ENCODE measurements at regions not wholly inside any gene's neighbourhood (a gene's known extent, or its start where the extent isn't known, plus 50 kb on each side); places are given as distances from the start of the nearest gene placed in this dataset.

GRCh38 chr10:42954766-42955492 lies 121.9 kb upstream of the RET start:
- H2AFZ ChIP-seq (ENCODE audit: low read depth, low read length), result no peak overlapping the region
- no peaks in the 10 kb centered on the region for H4K20me1 ChIP-seq (ENCODE audit: insufficient read depth, low read length)
- FAIRE-seq, result no peak
- Mint-ChIP-seq H3K9me3 (ENCODE audit: unreplicated experiment) (no peaks in the 10 kb centered on the region), H3K27ac (ENCODE audit: unreplicated experiment) (no peak overlapping the region), H3K27me3 (ENCODE audit: low read depth, unreplicated experiment) (peaks cover 32% of the 10 kb centered on the region), H3K4me1 (ENCODE audit: low read depth, unreplicated experiment) (peaks cover 1% of the 10 kb centered on the region), H3K36me3 (ENCODE audit: low read depth, unreplicated experiment) (peaks cover 1% of the 10 kb centered on the region), H3K4me3 (ENCODE audit: unreplicated experiment) (no peak overlapping the region)
- no peak for DNase-seq (ENCODE audit: low read depth)
- no peaks in the 10 kb centered on the region for H3K36me3 ChIP-seq (ENCODE audit: insufficient read depth, low read length)
- H3K9me3 ChIP-seq (ENCODE audit: insufficient read depth, low read depth, low read length), result no peaks in the 10 kb centered on the region
- no peaks in the 10 kb centered on the region for H3K27me3 ChIP-seq (ENCODE audit: insufficient read depth, low read length)
- H3K4me1 ChIP-seq (ENCODE audit: insufficient read depth, low read length), result no peaks in the 10 kb centered on the region
- H3K27ac ChIP-seq (ENCODE audit: low read depth, low read length), result no peak overlapping the region
- H3K79me2 ChIP-seq (ENCODE audit: insufficient read depth, low read length), result no peaks in the 10 kb centered on the region
- H3K4me2 ChIP-seq (ENCODE audit: low read length), result no peak overlapping the region
- TF ChIP-seq, protein P1, sequence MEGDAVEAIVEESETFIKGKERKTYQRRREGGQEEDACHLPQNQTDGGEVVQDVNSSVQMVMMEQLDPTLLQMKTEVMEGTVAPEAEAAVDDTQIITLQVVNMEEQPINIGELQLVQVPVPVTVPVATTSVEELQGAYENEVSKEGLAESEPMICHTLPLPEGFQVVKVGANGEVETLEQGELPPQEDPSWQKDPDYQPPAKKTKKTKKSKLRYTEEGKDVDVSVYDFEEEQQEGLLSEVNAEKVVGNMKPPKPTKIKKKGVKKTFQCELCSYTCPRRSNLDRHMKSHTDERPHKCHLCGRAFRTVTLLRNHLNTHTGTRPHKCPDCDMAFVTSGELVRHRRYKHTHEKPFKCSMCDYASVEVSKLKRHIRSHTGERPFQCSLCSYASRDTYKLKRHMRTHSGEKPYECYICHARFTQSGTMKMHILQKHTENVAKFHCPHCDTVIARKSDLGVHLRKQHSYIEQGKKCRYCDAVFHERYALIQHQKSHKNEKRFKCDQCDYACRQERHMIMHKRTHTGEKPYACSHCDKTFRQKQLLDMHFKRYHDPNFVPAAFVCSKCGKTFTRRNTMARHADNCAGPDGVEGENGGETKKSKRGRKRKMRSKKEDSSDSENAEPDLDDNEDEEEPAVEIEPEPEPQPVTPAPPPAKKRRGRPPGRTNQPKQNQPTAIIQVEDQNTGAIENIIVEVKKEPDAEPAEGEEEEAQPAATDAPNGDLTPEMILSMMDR (IDR thresholded peaks at IDR 0.05; ENCODE audit: insufficient read depth, low read depth, low read length), result no peak
- TF ChIP-seq EZH2 (IDR thresholded peaks at IDR 0.05; ENCODE audit: insufficient read depth, low read length), result no peak
- no peak overlapping the region for H3K4me3 ChIP-seq (ENCODE audit: insufficient read depth, low read depth, low read length)
- no peak overlapping the region for H3K9ac ChIP-seq (ENCODE audit: low read length)

GRCh38 chr10:42955493-42955889 lies 121.4 kb upstream of the RET start:
- Mint-ChIP-seq H3K27ac (ENCODE audit: unreplicated experiment) (no peak overlapping the region), H3K27me3 (ENCODE audit: low read depth, unreplicated experiment) (peaks cover 32% of the 10 kb centered on the region), H3K4me1 (ENCODE audit: low read depth, unreplicated experiment) (peaks cover 5% of the 10 kb centered on the region), H3K4me3 (ENCODE audit: unreplicated experiment) (no peak overlapping the region), H3K36me3 (ENCODE audit: low read depth, unreplicated experiment) (peaks cover 1% of the 10 kb centered on the region), H3K9me3 (ENCODE audit: unreplicated experiment) (no peaks in the 10 kb centered on the region)
- Histone ChIP-seq H4K20me1 (ENCODE audit: insufficient read depth, low read length) (no peaks in the 10 kb centered on the region), H3K4me1 (ENCODE audit: insufficient read depth, low read length) (no peaks in the 10 kb centered on the region), H3K79me2 (ENCODE audit: insufficient read depth, low read length) (no peaks in the 10 kb centered on the region), H3K27ac (ENCODE audit: low read depth, low read length) (no peak overlapping the region), H3K4me3 (ENCODE audit: insufficient read depth, low read depth, low read length) (no peak overlapping the region), H3K36me3 (ENCODE audit: insufficient read depth, low read length) (no peaks in the 10 kb centered on the region), H2AFZ (ENCODE audit: low read depth, low read length) (no peak overlapping the region), H3K27me3 (ENCODE audit: insufficient read depth, low read length) (no peaks in the 10 kb centered on the region), H3K9ac (ENCODE audit: low read length) (no peak overlapping the region), H3K9me3 (ENCODE audit: insufficient read depth, low read depth, low read length) (no peaks in the 10 kb centered on the region), H3K4me2 (ENCODE audit: low read length) (no peak overlapping the region)
- no peak for DNase-seq (ENCODE audit: low read depth)
- FAIRE-seq, result no peak
- TF ChIP-seq, protein P1 (IDR thresholded peaks at IDR 0.05; ENCODE audit: insufficient read depth, low read depth, low read length), result no peak
- no peak for TF ChIP-seq EZH2 (IDR thresholded peaks at IDR 0.05; ENCODE audit: insufficient read depth, low read length)

DNA sequence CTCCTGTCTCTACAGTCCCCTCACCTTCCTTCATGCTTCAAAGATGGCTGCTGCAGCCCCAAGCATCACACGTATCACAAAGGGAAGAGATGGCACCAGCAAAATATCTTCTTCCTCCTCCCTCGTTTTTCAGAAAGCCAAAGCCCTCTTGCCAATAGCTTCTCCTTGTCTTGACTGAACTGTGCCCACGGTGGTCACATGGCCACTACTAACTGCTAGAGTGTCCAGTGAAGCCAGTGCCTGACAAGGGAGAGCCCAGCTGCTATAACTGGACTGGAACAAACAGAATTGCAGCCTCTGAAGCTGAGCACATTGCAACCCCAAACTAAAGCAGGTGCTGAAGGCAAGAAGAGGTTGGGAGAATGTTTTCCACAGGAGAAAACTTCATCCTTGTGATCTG lies 120.8 kb upstream of the RET start:
- H3K4me1 Mint-ChIP-seq (ENCODE audit: low read depth, unreplicated experiment), result peaks cover 11% of the 10 kb centered on the region

More for the DNA sequence above, 120.8 kb upstream of the RET start:
- Histone ChIP-seq H4K20me1 (ENCODE audit: insufficient read depth, low read length) (no peaks in the 10 kb centered on the region), H3K9me3 (ENCODE audit: insufficient read depth, low read depth, low read length) (no peaks in the 10 kb centered on the region), H3K4me1 (ENCODE audit: insufficient read depth, low read length) (no peaks in the 10 kb centered on the region), H2AFZ (ENCODE audit: low read depth, low read length) (no peak overlapping the region), H3K27ac (ENCODE audit: low read depth, low read length) (no peak overlapping the region), H3K4me2 (ENCODE audit: low read length) (no peak overlapping the region), H3K4me3 (ENCODE audit: insufficient read depth, low read depth, low read length) (no peak overlapping the region), H3K36me3 (ENCODE audit: insufficient read depth, low read length) (no peaks in the 10 kb centered on the region), H3K79me2 (ENCODE audit: insufficient read depth, low read length) (no peaks in the 10 kb centered on the region), H3K9ac (ENCODE audit: low read length) (no peak overlapping the region), H3K27me3 (ENCODE audit: insufficient read depth, low read length) (no peaks in the 10 kb centered on the region)
- peaks cover 1% of the 10 kb centered on the region for H3K36me3 Mint-ChIP-seq (ENCODE audit: low read depth, unreplicated experiment)
- no peak overlapping the region for H3K4me3 Mint-ChIP-seq (ENCODE audit: unreplicated experiment)
- H3K9me3 Mint-ChIP-seq (ENCODE audit: unreplicated experiment), result no peaks in the 10 kb centered on the region
- H3K27me3 Mint-ChIP-seq (ENCODE audit: low read depth, unreplicated experiment), result peaks cover 28% of the 10 kb centered on the region
- no peak overlapping the region for H3K27ac Mint-ChIP-seq (ENCODE audit: unreplicated experiment)
- TF ChIP-seq EZH2 (IDR thresholded peaks at IDR 0.05; ENCODE audit: insufficient read depth, low read length), result no peak
- TF ChIP-seq, protein P1 (IDR thresholded peaks at IDR 0.05; ENCODE audit: insufficient read depth, low read depth, low read length), result no peak
- DNase-seq (ENCODE audit: low read depth) (no peak), FAIRE-seq (no peak)

Measured in astrocyte (in vitro differentiated cells and primary cell).